ENCODE measurements at regions not wholly inside any gene's neighbourhood (a gene's known extent, or its start where the extent isn't known, plus 50 kb on each side); places are given as distances from the start of the nearest gene placed in this dataset.

GRCh38 chr2:125479143-125479636 is 1176.8 kb upstream of the GYPC start:
- ATAC-seq (no peak), DNase-seq (peak in 1 of 3 donors; percentile 50)
- intact Hi-C loops (cut with DNase I, micrococcal nuclease) = no loop called here
- no peak for TF ChIP-seq CTCF (IDR thresholded peaks at IDR 0.05)
- Histone ChIP-seq H3K4me1 (ENCODE audit: low read depth) (no peaks in the 10 kb centered on the region), H3K36me3 (ENCODE audit: low read depth) (no peaks in the 10 kb centered on the region), H3K4me3 (no peak overlapping the region), H3K9me3 (peaks cover 4% of the 10 kb centered on the region)

DNA sequence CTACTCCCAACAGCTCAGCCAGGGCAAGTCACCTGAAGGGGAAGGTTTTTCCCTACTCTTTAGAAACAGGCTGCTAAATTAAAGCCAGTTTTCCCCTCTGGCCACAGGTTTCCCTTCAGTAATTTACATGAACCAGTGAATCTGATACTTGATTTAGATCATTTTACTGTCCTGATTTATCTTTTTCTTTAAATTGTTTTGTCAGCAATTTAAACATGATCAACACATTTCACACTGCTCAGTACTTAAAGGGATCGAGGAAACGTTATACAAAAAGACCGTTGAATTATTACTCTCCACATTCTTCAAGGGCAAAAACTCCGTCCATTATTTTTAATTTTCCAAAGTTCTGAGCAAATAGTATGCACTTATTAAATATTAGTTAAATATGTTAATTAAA is 1165.7 kb upstream of the GYPC start:
- ATAC-seq (no peak), DNase-seq (no peak)
- TF ChIP-seq CTCF (IDR thresholded peaks at IDR 0.05) = no peak
- no peak overlapping the region for H3K4me3 ChIP-seq
- intact Hi-C loops (cut with DNase I, micrococcal nuclease) = no loop called here
- no peaks in the 10 kb centered on the region for H3K9me3 ChIP-seq
- H3K4me1 ChIP-seq (ENCODE audit: low read depth) = no peaks in the 10 kb centered on the region
- H3K36me3 ChIP-seq (ENCODE audit: low read depth) = no peaks in the 10 kb centered on the region

GRCh38 chr2:125491663-125492062 is 1164.3 kb upstream of the GYPC start:
- intact Hi-C loops (cut with DNase I, micrococcal nuclease) = no loop called here
- ATAC-seq = no peak

DNA sequence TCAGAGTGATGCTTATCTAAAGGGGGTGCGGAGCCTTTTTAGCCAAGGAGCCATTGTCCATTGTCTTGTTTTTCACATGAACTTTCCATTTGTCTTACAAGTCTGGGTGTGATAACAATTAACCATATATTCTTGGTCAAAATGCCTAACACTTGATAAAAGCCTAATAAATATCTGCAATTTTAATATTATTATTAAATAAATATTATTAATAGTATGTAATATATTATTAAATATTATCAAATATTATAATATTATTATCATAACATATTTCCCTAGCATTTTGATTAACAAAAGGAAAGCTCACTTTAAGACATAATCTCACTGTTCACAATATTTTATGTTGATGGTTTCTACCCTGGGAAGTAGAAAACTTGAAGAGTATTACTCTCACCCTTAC is 1143.6 kb upstream of the GYPC start:
- H3K9me3 ChIP-seq = peaks cover 4% of the 10 kb centered on the region
- no peaks in the 10 kb centered on the region for H3K36me3 ChIP-seq (ENCODE audit: low read depth)
- no peaks in the 10 kb centered on the region for H3K4me1 ChIP-seq (ENCODE audit: low read depth)
- no peak for TF ChIP-seq CTCF (IDR thresholded peaks at IDR 0.05)
- intact Hi-C loops (cut with DNase I, micrococcal nuclease) = no loop called here
- DNase-seq (no peak), ATAC-seq (no peak)
- no peak overlapping the region for H3K4me3 ChIP-seq

More at GRCh38 chr2:125491663-125492062, 1164.3 kb upstream of the GYPC start:
- Histone ChIP-seq H3K4me1 (ENCODE audit: low read depth) (no peaks in the 10 kb centered on the region), H3K36me3 (ENCODE audit: low read depth) (no peaks in the 10 kb centered on the region), H3K9me3 (no peaks in the 10 kb centered on the region), H3K4me3 (no peak overlapping the region)
- no peak for DNase-seq
- TF ChIP-seq CTCF (IDR thresholded peaks at IDR 0.05) = no peak

GRCh38 chr2:125516496-125517109 is 1139.4 kb upstream of the GYPC start:
- DNase-seq = peak in 1 of 3 donors; percentile 33
- peak; percentile 38 for TF ChIP-seq CTCF (IDR thresholded peaks at IDR 0.05)
- intact Hi-C loops (cut with DNase I, micrococcal nuclease) = no loop called here

More at GRCh38 chr2:125516496-125517109, 1139.4 kb upstream of the GYPC start:
- Histone ChIP-seq H3K4me3 (no peak overlapping the region), H3K4me1 (ENCODE audit: low read depth) (no peaks in the 10 kb centered on the region), H3K36me3 (ENCODE audit: low read depth) (no peaks in the 10 kb centered on the region), H3K9me3 (peaks cover 4% of the 10 kb centered on the region)
- peak; percentile 58 for ATAC-seq

Data from mucosa of descending colon (tissue), 3 donors.